Psoas muscle (tissue), 7 donors: ENCODE measurements at regions not wholly inside any gene's neighbourhood (a gene's known extent, or its start where the extent isn't known, plus 50 kb on each side); places are given as distances from the start of the nearest gene placed in this dataset.

Experiments used
- ATAC-seq, 4 donors: fragments of 200-7000 bp; cut with Tn5 transposase; one replicate each; pipeline ENCODE4 v1.9.1; 2020; ENCODE audit warnings: moderate library complexity in 3 of 4, mild to moderate bottlenecking in 2 of 4
- DNase-seq, 2 donors: peaks; one replicate each; pipeline ENCODE4 v3.0.0-alpha.2; 2020
- H3K27ac ChIP-seq: fragments of 200-600 bp; one replicate; pipeline ENCODE4 v1.8.0; 2022
- H3K27me3 ChIP-seq, 3 donors: fragments of 200-600 bp in 1 of 3; one replicate each; pipeline versions ENCODE4 v1.6.1 to v1.8.0; 2013 to 2022; ENCODE audit warnings: low read length in 2 of 3, mild to moderate bottlenecking in 2 of 3, moderate library complexity in 1 of 3; ENCODE audit not compliant: insufficient read depth in 3 of 3
- H3K36me3 ChIP-seq, 2 donors: fragments of 200-600 bp in 1 of 2; one replicate each; pipeline versions ENCODE4 v1.6.1 to v1.8.0; 2013 to 2022; ENCODE audit warnings: low read depth in 1 of 2, mild to moderate bottlenecking in 1 of 2, moderate library complexity in 1 of 2; ENCODE audit not compliant: insufficient read depth in 1 of 2
- H3K4me1 ChIP-seq: fragments of 200-600 bp; one replicate; pipeline ENCODE4 v1.8.0; 2022
- H3K4me3 ChIP-seq: fragments of 200-600 bp; one replicate; pipeline ENCODE4 v1.8.0; 2022; ENCODE audit warnings: mild to moderate bottlenecking
- H3K9me3 ChIP-seq: fragments of 200-600 bp; one replicate; pipeline ENCODE4 v1.8.0; 2022
- CTCF ChIP-seq: fragments of 200-600 bp; IDR thresholded peaks from one replicate; pipeline ENCODE4 v1.8.0; 2022; ENCODE audit warnings: antibody characterized with exemption
- WGBS, 3 donors: extraction: QIAGEN DNeasy Blood & Tissue Kit; methylation state at CpG; one replicate each; pipeline versions ENCODE4 v1.1.6 to v1.1.7; 2013; 5-methylcytosine and 5-hydroxymethylcytosine counted together
- intact Hi-C, 2 donors: fragments of 100-400 bp; cut with DNase I; formaldehyde crosslinking; loops; one replicate each; pipeline versions ENCODE4 v1.11.0 to v1.14.2; 2022
- donor health status: healthy with polysubstance abuse.
- donor health status: DM: no; HTN: no; CAD: no; lungs with moderate emphysema.
- donor health status: Bipolar disorder and iron deficiency.
- donor health status: healthy.
- donor health status: DM: yes; HTN: yes; CAD: no.
- donor health status: DM: no; HTN: no; CAD: no.
- donor health status: DM: yes; HTN: yes; CAD: no.

GRCh38 chr14:26719514-26719913 is 121.7 kb upstream of the NOVA1 start:
- H3K9me3 ChIP-seq, result no peaks in the 10 kb centered on the region
- ATAC-seq, result no peak
- no peak overlapping the region for H3K4me3 ChIP-seq
- no peaks in the 10 kb centered on the region for H3K4me1 ChIP-seq
- 91 to 96% (median 94%) methylated on average over 3 of the region's 3 CpGs for WGBS, 3 donors
- H3K36me3 ChIP-seq, result no peaks in the 10 kb centered on the region
- H3K27me3 ChIP-seq, result no peaks in the 10 kb centered on the region
- no peak for TF ChIP-seq CTCF
- no peak overlapping the region for H3K27ac ChIP-seq
- DNase-seq, result no peak
- intact Hi-C loops, result no loop called here

GRCh38 chr14:26722258-26722657 is 124.4 kb upstream of the NOVA1 start:
- no peaks in the 10 kb centered on the region for H3K27me3 ChIP-seq
- intact Hi-C loops, result no loop called here
- H3K36me3 ChIP-seq, result no peaks in the 10 kb centered on the region
- H3K9me3 ChIP-seq, result no peaks in the 10 kb centered on the region
- ATAC-seq (no peak), DNase-seq (no peak)
- no peak for TF ChIP-seq CTCF
- no peaks in the 10 kb centered on the region for H3K4me1 ChIP-seq
- no peak overlapping the region for H3K27ac ChIP-seq
- H3K4me3 ChIP-seq, result no peak overlapping the region

GRCh38 chr14:26729851-26730250 is 132.0 kb upstream of the NOVA1 start:
- WGBS, 3 donors, result 54 to 71% (median 67%) methylated on average over 3 of the region's 3 CpGs
- H3K36me3 ChIP-seq, result no peaks in the 10 kb centered on the region
- H3K9me3 ChIP-seq, result no peaks in the 10 kb centered on the region
- DNase-seq (no peak), ATAC-seq (no peak)
- no peak overlapping the region for H3K27ac ChIP-seq
- intact Hi-C loops, result no loop called here
- H3K4me3 ChIP-seq, result no peak overlapping the region
- no peak for TF ChIP-seq CTCF
- no peaks in the 10 kb centered on the region for H3K4me1 ChIP-seq
- no peaks in the 10 kb centered on the region for H3K27me3 ChIP-seq

DNA sequence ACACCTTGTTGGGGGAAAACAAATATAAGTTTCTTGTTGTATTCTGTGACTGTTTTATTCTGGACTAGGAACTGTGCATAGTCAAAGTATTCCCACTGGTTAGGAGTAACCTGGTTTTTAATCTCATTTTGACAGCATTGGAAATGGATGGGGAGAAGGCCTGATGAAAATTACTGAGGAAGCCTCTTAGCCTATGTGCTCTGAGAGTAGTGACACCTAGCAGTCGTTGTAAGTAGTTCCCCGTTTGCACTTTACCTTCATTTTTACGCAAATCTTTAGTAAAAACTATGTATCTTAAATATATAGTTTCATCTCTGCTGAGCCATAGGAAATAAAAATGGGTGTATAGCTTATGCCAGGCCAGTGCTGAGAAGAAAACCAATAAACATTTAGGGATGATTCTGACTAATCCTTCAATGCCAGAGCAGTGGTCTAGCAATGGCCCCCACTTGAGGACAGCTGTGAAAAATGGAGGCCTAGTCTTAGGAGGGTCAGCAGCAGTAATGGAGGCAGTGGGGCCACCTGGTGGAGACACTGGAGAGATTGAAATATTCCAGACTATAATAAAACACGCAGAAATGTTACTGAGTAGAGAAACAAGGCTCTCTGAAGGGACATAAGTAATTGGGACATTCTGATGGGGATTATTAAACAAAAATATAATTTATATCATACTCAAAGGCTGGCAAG is 133.2 kb upstream of the NOVA1 start:
- no peak for TF ChIP-seq CTCF

DNA sequence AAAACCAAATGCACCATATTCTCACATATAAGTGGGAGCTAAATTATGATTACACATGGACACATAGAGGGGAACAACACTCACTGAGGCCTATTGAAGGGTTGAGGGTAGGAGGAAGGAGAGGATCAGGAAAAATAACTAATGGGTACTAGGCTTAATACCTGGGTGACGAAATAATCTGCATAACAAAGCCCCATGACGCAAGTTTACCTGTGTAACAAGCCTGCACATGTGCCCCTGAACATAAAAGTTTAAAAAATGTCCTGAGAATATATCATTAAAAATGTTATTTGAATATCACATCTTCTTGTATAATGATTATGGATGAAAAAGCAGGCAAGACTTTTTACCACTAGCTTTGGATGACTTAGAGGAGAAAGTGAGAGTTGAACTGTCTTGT is 138.0 kb upstream of the NOVA1 start:
- Histone ChIP-seq H3K27ac (no peak overlapping the region), H3K4me3 (no peak overlapping the region), H3K9me3 (no peaks in the 10 kb centered on the region), H3K27me3 (no peaks in the 10 kb centered on the region), H3K4me1 (no peaks in the 10 kb centered on the region), H3K36me3 (no peaks in the 10 kb centered on the region)
- ATAC-seq, result no peak
- intact Hi-C loops, result no loop called here
- no peak for DNase-seq
- 56 to 73% (median 66%) methylated on average over 2 of the region's 2 CpGs for WGBS, 3 donors
- no peak for TF ChIP-seq CTCF

More for the DNA sequence above, 133.2 kb upstream of the NOVA1 start:
- 73 to 83% (median 82%) methylated on average over 4 of the region's 4 CpGs for WGBS, 3 donors
- DNase-seq (peak in 1 of 2 donors; percentile 33), ATAC-seq (no peak)
- no peak overlapping the region for H3K27ac ChIP-seq
- no peaks in the 10 kb centered on the region for H3K27me3 ChIP-seq
- no peaks in the 10 kb centered on the region for H3K4me1 ChIP-seq
- intact Hi-C loops, result no loop called here
- no peak overlapping the region for H3K4me3 ChIP-seq
- H3K36me3 ChIP-seq, result no peaks in the 10 kb centered on the region
- H3K9me3 ChIP-seq, result no peaks in the 10 kb centered on the region
